OCI-LY1 (cell line): ENCODE measurements at regions not wholly inside any gene's neighbourhood (a gene's known extent, or its start where the extent isn't known, plus 50 kb on each side); places are given as distances from the start of the nearest gene placed in this dataset.

Experiments
- EZH2 ChIP-seq: fragments of 200-600 bp; sonication (generic), shearing (Covaris generic); IDR thresholded peaks from 2 replicates; pipeline ENCODE4 v1.8.0; 2017; ENCODE audit warnings: borderline replicate concordance, mixed run types, mild to moderate bottlenecking, antibody characterized with exemption, low read length, moderate library complexity, mixed read lengths
- TF ChIP-seq, protein P1 (sequence below): fragments of 200-600 bp; sonication (generic), shearing (Covaris generic); IDR thresholded peaks from 2 replicates; pipeline ENCODE4 v1.5.1; 2017; ENCODE audit warnings: mild to moderate bottlenecking, antibody characterized with exemption, low read length, moderate library complexity, mixed read lengths

GRCh38 chr15:36301947-36302346 lies 277.5 kb upstream of the CDIN1 start:
- TF ChIP-seq EZH2: no peak
- TF ChIP-seq, protein P1, sequence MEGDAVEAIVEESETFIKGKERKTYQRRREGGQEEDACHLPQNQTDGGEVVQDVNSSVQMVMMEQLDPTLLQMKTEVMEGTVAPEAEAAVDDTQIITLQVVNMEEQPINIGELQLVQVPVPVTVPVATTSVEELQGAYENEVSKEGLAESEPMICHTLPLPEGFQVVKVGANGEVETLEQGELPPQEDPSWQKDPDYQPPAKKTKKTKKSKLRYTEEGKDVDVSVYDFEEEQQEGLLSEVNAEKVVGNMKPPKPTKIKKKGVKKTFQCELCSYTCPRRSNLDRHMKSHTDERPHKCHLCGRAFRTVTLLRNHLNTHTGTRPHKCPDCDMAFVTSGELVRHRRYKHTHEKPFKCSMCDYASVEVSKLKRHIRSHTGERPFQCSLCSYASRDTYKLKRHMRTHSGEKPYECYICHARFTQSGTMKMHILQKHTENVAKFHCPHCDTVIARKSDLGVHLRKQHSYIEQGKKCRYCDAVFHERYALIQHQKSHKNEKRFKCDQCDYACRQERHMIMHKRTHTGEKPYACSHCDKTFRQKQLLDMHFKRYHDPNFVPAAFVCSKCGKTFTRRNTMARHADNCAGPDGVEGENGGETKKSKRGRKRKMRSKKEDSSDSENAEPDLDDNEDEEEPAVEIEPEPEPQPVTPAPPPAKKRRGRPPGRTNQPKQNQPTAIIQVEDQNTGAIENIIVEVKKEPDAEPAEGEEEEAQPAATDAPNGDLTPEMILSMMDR: no peak
